ENCODE measurements at regions not wholly inside any gene's neighbourhood (a gene's known extent, or its start where the extent isn't known, plus 50 kb on each side); places are given as distances from the start of the nearest gene placed in this dataset.
"Not testable (repeated sequence)": the region's sequence is repeated elsewhere in the genome, so short reads cannot be mapped to it uniquely, and the experiment has no call there.

GRCh38 chr15:95078003-95078402 lies 846.6 kb downstream of the MCTP2 start:
- Mint-ChIP-seq H3K36me3 (no peaks in the 10 kb centered on the region), H3K27me3 (peaks cover 3% of the 10 kb centered on the region), H3K4me1 (no peaks in the 10 kb centered on the region), H3K9me3 (no peaks in the 10 kb centered on the region), H3K27ac (no peak overlapping the region), H3K4me3 (no peak overlapping the region)
- DNase-seq: no peak

- H3K9me3 Mint-ChIP-seq, H3K27me3 Mint-ChIP-seq, DNase-seq, H3K27ac Mint-ChIP-seq, H3K36me3 Mint-ChIP-seq, H3K4me3 Mint-ChIP-seq, H3K4me1 Mint-ChIP-seq: not testable (repeated sequence)
Measured at GRCh38 chr15:95080228-95080627, 848.9 kb downstream of the MCTP2 start.

- H3K9me3 Mint-ChIP-seq: no peaks in the 10 kb centered on the region
- H3K4me1 Mint-ChIP-seq: no peaks in the 10 kb centered on the region
- H3K4me3 Mint-ChIP-seq: no peak overlapping the region
- no peaks in the 10 kb centered on the region for H3K36me3 Mint-ChIP-seq
- peaks cover 3% of the 10 kb centered on the region for H3K27me3 Mint-ChIP-seq
- H3K27ac Mint-ChIP-seq: no peak overlapping the region
- no peak for DNase-seq
Measured at GRCh38 chr15:95085056-95085455, 853.7 kb downstream of the MCTP2 start.

- Mint-ChIP-seq H3K27me3 (peaks cover 11% of the 10 kb centered on the region), H3K4me3 (no peak overlapping the region), H3K4me1 (no peaks in the 10 kb centered on the region), H3K27ac (no peak overlapping the region), H3K9me3 (no peaks in the 10 kb centered on the region), H3K36me3 (no peaks in the 10 kb centered on the region)
- no peak for DNase-seq
Measured at GRCh38 chr15:95086531-95087252, 855.3 kb downstream of the MCTP2 start.

- no peaks in the 10 kb centered on the region for H3K9me3 Mint-ChIP-seq
- no peak overlapping the region for H3K4me3 Mint-ChIP-seq
- no peak for DNase-seq
- H3K27ac Mint-ChIP-seq: no peak overlapping the region
- no peaks in the 10 kb centered on the region for H3K4me1 Mint-ChIP-seq
- H3K27me3 Mint-ChIP-seq: peaks cover 11% of the 10 kb centered on the region
- H3K36me3 Mint-ChIP-seq: no peaks in the 10 kb centered on the region
Measured at GRCh38 chr15:95087253-95087609, 855.9 kb downstream of the MCTP2 start.

GRCh38 chr15:95091444-95091843 lies 860.1 kb downstream of the MCTP2 start:
- Mint-ChIP-seq H3K27me3 (peaks cover 17% of the 10 kb centered on the region), H3K27ac (no peak overlapping the region), H3K9me3 (no peaks in the 10 kb centered on the region), H3K36me3 (no peaks in the 10 kb centered on the region), H3K4me1 (no peaks in the 10 kb centered on the region), H3K4me3 (no peak overlapping the region)
- DNase-seq: no peak

- DNase-seq: no peak
- no peaks in the 10 kb centered on the region for H3K36me3 Mint-ChIP-seq
- no peaks in the 10 kb centered on the region for H3K4me1 Mint-ChIP-seq
- peaks cover under 1% of the 10 kb centered on the region for H3K9me3 Mint-ChIP-seq
- no peak overlapping the region for H3K27ac Mint-ChIP-seq
- peaks cover 17% of the 10 kb centered on the region for H3K27me3 Mint-ChIP-seq
- no peak overlapping the region for H3K4me3 Mint-ChIP-seq
Measured at GRCh38 chr15:95095250-95095649, 863.9 kb downstream of the MCTP2 start.

- DNase-seq: no peak
- no peak overlapping the region for H3K4me3 Mint-ChIP-seq
Measured at GRCh38 chr15:95096651-95097050, 865.3 kb downstream of the MCTP2 start.

GRCh38 chr15:95097361-95097760 lies 866.0 kb downstream of the MCTP2 start:
- no peaks in the 10 kb centered on the region for H3K36me3 Mint-ChIP-seq
- H3K4me3 Mint-ChIP-seq: no peak overlapping the region
- peaks cover 3% of the 10 kb centered on the region for H3K9me3 Mint-ChIP-seq
- DNase-seq: no peak
- no peaks in the 10 kb centered on the region for H3K4me1 Mint-ChIP-seq
- no peak overlapping the region for H3K27ac Mint-ChIP-seq
- H3K27me3 Mint-ChIP-seq: peaks cover 8% of the 10 kb centered on the region

More at GRCh38 chr15:95096651-95097050, 865.3 kb downstream of the MCTP2 start:
- H3K27me3 Mint-ChIP-seq: peaks cover 10% of the 10 kb centered on the region
- no peaks in the 10 kb centered on the region for H3K36me3 Mint-ChIP-seq
- H3K4me1 Mint-ChIP-seq: no peaks in the 10 kb centered on the region
- peaks cover 3% of the 10 kb centered on the region for H3K9me3 Mint-ChIP-seq
- H3K27ac Mint-ChIP-seq: no peak overlapping the region

GRCh38 chr15:95105229-95105628 lies 873.9 kb downstream of the MCTP2 start:
- no peaks in the 10 kb centered on the region for H3K4me1 Mint-ChIP-seq
- H3K36me3 Mint-ChIP-seq: no peaks in the 10 kb centered on the region
- H3K4me3 Mint-ChIP-seq: no peak overlapping the region
- H3K27me3 Mint-ChIP-seq: no peaks in the 10 kb centered on the region
- H3K9me3 Mint-ChIP-seq: peaks cover 3% of the 10 kb centered on the region
- DNase-seq: no peak
- no peak overlapping the region for H3K27ac Mint-ChIP-seq

GRCh38 chr15:95106801-95107200 lies 875.4 kb downstream of the MCTP2 start:
- no peak overlapping the region for H3K27ac Mint-ChIP-seq
- no peaks in the 10 kb centered on the region for H3K4me1 Mint-ChIP-seq
- H3K27me3 Mint-ChIP-seq: no peaks in the 10 kb centered on the region
- H3K36me3 Mint-ChIP-seq: no peaks in the 10 kb centered on the region
- H3K4me3 Mint-ChIP-seq: no peak overlapping the region
- H3K9me3 Mint-ChIP-seq: no peaks in the 10 kb centered on the region
- DNase-seq: no peak

- Mint-ChIP-seq H3K9me3 (no peaks in the 10 kb centered on the region), H3K4me1 (no peaks in the 10 kb centered on the region), H3K27me3 (peaks cover 4% of the 10 kb centered on the region), H3K27ac (no peak overlapping the region), H3K36me3 (no peaks in the 10 kb centered on the region), H3K4me3 (no peak overlapping the region)
- no peak for DNase-seq
Measured at GRCh38 chr15:95108673-95109072, 877.3 kb downstream of the MCTP2 start.

- no peaks in the 10 kb centered on the region for H3K9me3 Mint-ChIP-seq
- H3K27me3 Mint-ChIP-seq: peaks cover 4% of the 10 kb centered on the region
- H3K4me1 Mint-ChIP-seq: no peaks in the 10 kb centered on the region
- no peak for DNase-seq
- no peak overlapping the region for H3K27ac Mint-ChIP-seq
- no peaks in the 10 kb centered on the region for H3K36me3 Mint-ChIP-seq
- H3K4me3 Mint-ChIP-seq: no peak overlapping the region
Measured at GRCh38 chr15:95111969-95112368, 880.6 kb downstream of the MCTP2 start.

- Mint-ChIP-seq H3K4me1 (no peaks in the 10 kb centered on the region), H3K27me3 (peaks cover 4% of the 10 kb centered on the region), H3K36me3 (no peaks in the 10 kb centered on the region), H3K4me3 (no peak overlapping the region), H3K27ac (no peak overlapping the region), H3K9me3 (no peaks in the 10 kb centered on the region)
- no peak for DNase-seq
Measured at GRCh38 chr15:95113041-95113440, 881.7 kb downstream of the MCTP2 start.

- Mint-ChIP-seq H3K27ac (no peak overlapping the region), H3K9me3 (no peaks in the 10 kb centered on the region), H3K36me3 (no peaks in the 10 kb centered on the region), H3K4me3 (no peak overlapping the region), H3K27me3 (peaks cover 8% of the 10 kb centered on the region), H3K4me1 (no peaks in the 10 kb centered on the region)
- no peak for DNase-seq
Measured at GRCh38 chr15:95119041-95119610, 887.8 kb downstream of the MCTP2 start.

GRCh38 chr15:95120595-95120994 lies 889.2 kb downstream of the MCTP2 start:
- no peaks in the 10 kb centered on the region for H3K9me3 Mint-ChIP-seq
- H3K4me1 Mint-ChIP-seq: no peaks in the 10 kb centered on the region
- no peak for DNase-seq
- peaks cover 8% of the 10 kb centered on the region for H3K27me3 Mint-ChIP-seq
- no peaks in the 10 kb centered on the region for H3K36me3 Mint-ChIP-seq
- no peak overlapping the region for H3K4me3 Mint-ChIP-seq
- no peak overlapping the region for H3K27ac Mint-ChIP-seq
